H1 (cell line): ENCODE measurements at regions not wholly inside any gene's neighbourhood (a gene's known extent, or its start where the extent isn't known, plus 50 kb on each side); places are given as distances from the start of the nearest gene placed in this dataset.
A peak's percentile ranks its signal among the peaks of the same experiment; 100 is the strongest.

Experiments
- CTCF ChIA-PET: fragments of 300-600 bp; sonication (Branson Sonifier 250); formaldehyde crosslinking; loops from one replicate; lab custom pipeline; 2021; ENCODE audit not compliant: partially characterized antibody; lab: Charles Lee
- POLR2A ChIA-PET: fragments of 300-600 bp; sonication (Branson Sonifier 250); formaldehyde crosslinking; loops from one replicate; lab custom pipeline; 2021; ENCODE audit warnings: inconsistent platforms; ENCODE audit not compliant: partially characterized antibody; lab: Charles Lee
- DNase-seq, 2 experiments: peaks; one replicate each; pipeline versions ENCODE4 v3.0.0 to v3.0.0-alpha.2; 2010 to 2022; ENCODE audit warnings: low spot score in 2 of 2, low read depth in 1 of 2, mixed read lengths in 1 of 2
- FAIRE-seq: peaks from 2 replicates; lab custom pipeline; 2011; peaks lifted over from hg19 to GRCh38; lab: Jason Lieb, UNC
- H2AFZ ChIP-seq: 2 replicates; pipeline ENCODE4 v1.8.1; 2012; ENCODE audit warnings: low read length, inconsistent platforms
- H2AK5ac ChIP-seq: 2 replicates; pipeline ENCODE4 v1.6.1; 2013; ENCODE audit warnings: low read depth, low read length
- H2BK120ac ChIP-seq: replicated peaks from 2 replicates; pipeline ENCODE3; 2013; ENCODE audit warnings: low read depth, low read length, inconsistent platforms
- H2BK12ac ChIP-seq: 2 replicates; pipeline ENCODE4 v1.6.1; 2013; ENCODE audit warnings: low read depth, low read length
- H2BK15ac ChIP-seq: 2 replicates; pipeline ENCODE4 v1.6.1; 2013; ENCODE audit warnings: low read length
- H2BK20ac ChIP-seq: 2 replicates; pipeline ENCODE4 v1.6.1; 2013; ENCODE audit warnings: low read length
- H2BK5ac ChIP-seq: 2 replicates; pipeline ENCODE4 v1.6.1; 2013; ENCODE audit warnings: low read depth, low read length
- H3K14ac ChIP-seq: 2 replicates; pipeline ENCODE4 v1.6.1; 2013; ENCODE audit warnings: inconsistent platforms; ENCODE audit not compliant: insufficient read length
- H3K18ac ChIP-seq: 2 replicates; pipeline ENCODE4 v1.6.1; 2013; ENCODE audit warnings: low read length; ENCODE audit errors: extremely low read depth
- H3K23ac ChIP-seq: 2 replicates; pipeline ENCODE4 v1.6.1; 2013; ENCODE audit warnings: inconsistent platforms; ENCODE audit not compliant: insufficient read length
- H3K23me2 ChIP-seq: 2 replicates; pipeline ENCODE4 v1.6.1; 2013; ENCODE audit warnings: low read depth, low read length
- H3K27ac ChIP-seq: 2 replicates; pipeline ENCODE4 v1.6.1; 2011; ENCODE audit warnings: low read depth, low read length, inconsistent platforms
- H3K27me3 ChIP-seq, 4 experiments: replicated peaks in 1 of 4; 1 replicate in 1 of 4; 2 replicates in 3 of 4; pipeline versions ENCODE4 v1.6.1 to v1.8.1; 2011 to 2013; ENCODE audit warnings: low read length in 3 of 4, mild to moderate bottlenecking in 3 of 4, inconsistent platforms in 2 of 4, mixed read lengths in 2 of 4, moderate library complexity in 1 of 4; ENCODE audit not compliant: control insufficient read depth in 3 of 4, insufficient read depth in 3 of 4; ENCODE audit errors: extremely low read depth in 1 of 4
- H3K36me3 ChIP-seq, 4 experiments: 2 replicates each; pipeline versions ENCODE4 v1.6.1 to v1.8.1; 2011 to 2013; ENCODE audit warnings: mild to moderate bottlenecking in 4 of 4, low read length in 3 of 4, moderate library complexity in 2 of 4, control low read depth in 1 of 4, inconsistent platforms in 1 of 4; ENCODE audit not compliant: insufficient read depth in 4 of 4, control insufficient read depth in 2 of 4
- H3K4ac ChIP-seq: replicated peaks from 2 replicates; pipeline ENCODE3; 2013; ENCODE audit warnings: low read length, low read depth, mixed read lengths, inconsistent platforms; ENCODE audit not compliant: insufficient read length
- H3K4me1 ChIP-seq, 4 experiments: replicated peaks in 1 of 4; 1 replicate in 1 of 4; 2 replicates in 3 of 4; pipeline versions ENCODE4 v1.6.1 to v1.8.1; 2011 to 2013; ENCODE audit warnings: low read length in 3 of 4, inconsistent platforms in 2 of 4, mixed read lengths in 1 of 4; ENCODE audit not compliant: insufficient read depth in 4 of 4, control insufficient read depth in 3 of 4
- H3K4me2 ChIP-seq, 2 experiments: 2 replicates each; pipeline versions ENCODE4 v1.6.1 to v1.8.1; 2011 to 2013; ENCODE audit warnings: low read depth in 2 of 2, low read length in 2 of 2, control low read depth in 1 of 2, inconsistent platforms in 1 of 2, mild to moderate bottlenecking in 1 of 2; ENCODE audit not compliant: insufficient read depth in 1 of 2
- H3K4me3 ChIP-seq, 4 experiments: fragments of 200-600, 300-600 bp in 1 of 4; sonication (generic), shearing (Covaris generic), sonication (Bioruptor Twin) in 1 of 4; 2 replicates each; pipeline versions ENCODE4 v1.5.1 to v1.8.1; 2011 to 2016; ENCODE audit warnings: low read length in 4 of 4, low read depth in 3 of 4, control low read depth in 2 of 4, inconsistent platforms in 2 of 4, mild to moderate bottlenecking in 2 of 4, mixed read lengths in 1 of 4, moderate library complexity in 1 of 4; ENCODE audit not compliant: insufficient read depth in 2 of 4; ENCODE audit errors: extremely low read depth in 1 of 4
- H3K56ac ChIP-seq: replicated peaks from 2 replicates; pipeline ENCODE3; 2013; ENCODE audit warnings: low read depth, mild to moderate bottlenecking, mixed read lengths, low read length, inconsistent platforms; ENCODE audit not compliant: insufficient read length
- H3K79me1 ChIP-seq: 2 replicates; pipeline ENCODE4 v1.6.1; 2013; ENCODE audit warnings: low read depth, low read length, control low read depth
- H3K79me2 ChIP-seq, 2 experiments: 2 replicates each; pipeline versions ENCODE4 v1.6.1 to v1.8.1; 2012 to 2013; ENCODE audit warnings: low read length in 2 of 2, mild to moderate bottlenecking in 2 of 2, inconsistent platforms in 1 of 2; ENCODE audit not compliant: insufficient read depth in 2 of 2, control insufficient read depth in 1 of 2
- H3K9ac ChIP-seq, 4 experiments: replicated peaks in 1 of 4; 1 replicate in 1 of 4; 2 replicates in 3 of 4; pipeline versions ENCODE4 v1.6.1 to v1.8.1; 2011 to 2013; ENCODE audit warnings: low read depth in 3 of 4, low read length in 3 of 4, control low read depth in 2 of 4, mild to moderate bottlenecking in 2 of 4, moderate library complexity in 2 of 4, inconsistent platforms in 1 of 4; ENCODE audit errors: extremely low read depth in 1 of 4
- H3K9me3 ChIP-seq, 2 experiments: 2 replicates each; pipeline versions ENCODE4 v1.6.1 to v1.8.1; 2012 to 2013; ENCODE audit warnings: mild to moderate bottlenecking in 2 of 2, moderate library complexity in 2 of 2, control low read depth in 1 of 2, inconsistent platforms in 1 of 2, low read depth in 1 of 2, low read length in 1 of 2, mixed read lengths in 1 of 2; ENCODE audit not compliant: insufficient read depth in 2 of 2
- H4K20me1 ChIP-seq, 2 experiments: replicated peaks in 1 of 2; 2 replicates each; pipeline versions ENCODE3 to v1.8.1; 2011 to 2013; ENCODE audit warnings: inconsistent platforms in 2 of 2, low read length in 2 of 2, mild to moderate bottlenecking in 1 of 2; ENCODE audit not compliant: insufficient read depth in 2 of 2, control insufficient read depth in 1 of 2
- H4K5ac ChIP-seq: 2 replicates; pipeline ENCODE4 v1.6.1; 2013; ENCODE audit warnings: low read length, low read depth, mixed read lengths, inconsistent platforms; ENCODE audit not compliant: insufficient read length
- H4K8ac ChIP-seq: 2 replicates; pipeline ENCODE4 v1.8.0; 2013; ENCODE audit warnings: mild to moderate bottlenecking, moderate library complexity, low read length, inconsistent platforms; ENCODE audit not compliant: insufficient read depth; ENCODE audit errors: extremely low read depth
- H4K91ac ChIP-seq: replicated peaks from 2 replicates; pipeline ENCODE3; 2013; ENCODE audit warnings: low read length, mixed read lengths, inconsistent platforms; ENCODE audit not compliant: insufficient read length
- POLR2AphosphoS5 ChIP-seq: IDR thresholded peaks from 2 replicates; pipeline ENCODE4 v1.6.1; 2011; ENCODE audit warnings: low read depth, low read length
- RFX5 ChIP-seq: IDR thresholded peaks from 2 replicates; pipeline ENCODE4 v1.6.1; 2011; ENCODE audit warnings: low read depth, low read length, improper control_type of control experiment, borderline replicate concordance
- WGBS, 2 experiments: shearing (Covaris generic) in 1 of 2; methylation state at CpG; one replicate each; pipeline versions ENCODE4 v1.1.6 to v1.1.7; 2013 to 2015; ENCODE audit warnings: low lambda C conversion rate in 2 of 2, mixed read lengths in 2 of 2, inconsistent platforms in 1 of 2, low coverage in 1 of 2, missing lambda C conversion rate in 1 of 2; ENCODE audit not compliant: insufficient replicate concordance in 2 of 2, insufficient coverage in 1 of 2, insufficient read length in 1 of 2; ENCODE audit errors: extremely low coverage in 1 of 2, missing lambda C conversion rate in 1 of 2; 5-methylcytosine and 5-hydroxymethylcytosine counted together

DNA sequence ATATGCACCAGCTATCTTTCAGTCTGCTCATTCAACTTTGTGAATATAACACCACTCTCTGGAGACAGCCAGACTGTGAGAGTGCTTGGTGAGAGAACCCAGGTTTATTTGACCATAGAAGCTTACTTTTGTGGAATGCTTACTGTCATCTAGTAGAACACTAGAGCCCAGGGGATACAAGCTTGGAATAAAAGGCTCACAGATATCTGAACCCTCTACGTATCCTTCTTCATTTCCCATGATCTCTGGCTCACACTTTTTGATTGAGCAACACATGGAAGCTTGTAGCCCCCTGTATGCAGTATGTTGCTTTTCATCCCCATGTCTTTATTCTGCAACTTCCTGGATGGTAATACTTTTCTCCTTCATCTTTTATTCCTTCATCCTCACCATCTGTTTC lies 835.3 kb upstream of the CITED2 start:
- 95% methylated on average over 1 of the region's 1 CpG; no CpG with 5 or more reads in 1 of the 2 experiments for WGBS, 2 experiments
- Histone ChIP-seq H2BK120ac (no peak overlapping the region), H4K91ac (no peak overlapping the region), H2BK20ac (no peak overlapping the region), H4K20me1 (no peaks in the 10 kb centered on the region), H3K9me3 (no peaks in the 10 kb centered on the region)
- TF ChIP-seq POLR2AphosphoS5: no peak
- no peak for TF ChIP-seq RFX5
- TF ChIP-seq, all 59 proteins: peak for 0
- Histone ChIP-seq H3K36me3 (no peaks in the 10 kb centered on the region), H2BK12ac (no peak overlapping the region), H3K4me1 (no peaks in the 10 kb centered on the region; a peak in 1 of 7 replicates), H3K79me1 (no peaks in the 10 kb centered on the region), H3K9ac (no peak overlapping the region), H3K79me2 (no peaks in the 10 kb centered on the region), H3K4me3 (no peak overlapping the region), H4K5ac (no peak overlapping the region), H3K27ac (no peak overlapping the region), H3K27me3 (no peaks in the 10 kb centered on the region), H3K4ac (no peak overlapping the region), H3K14ac (no peak overlapping the region), H4K8ac (no peak overlapping the region), H3K56ac (no peak overlapping the region), H3K23me2 (no peaks in the 10 kb centered on the region), H2AFZ (peak overlapping the region; percentile 63; the same call in 1 of the 2 replicates), H3K23ac (no peak overlapping the region), H2AK5ac (no peak overlapping the region), H3K18ac (no peak overlapping the region), H3K4me2 (no peak overlapping the region), H2BK5ac (no peak overlapping the region), H2BK15ac (no peak overlapping the region)
- CTCF ChIA-PET: no interaction called here
- POLR2A ChIA-PET: no interaction called here
- no peak for FAIRE-seq
- no peak for DNase-seq
